ENCODE measurements at regions not wholly inside any gene's neighbourhood (a gene's known extent, or its start where the extent isn't known, plus 50 kb on each side); places are given as distances from the start of the nearest gene placed in this dataset.
"Not testable (repeated sequence)": the region's sequence is repeated elsewhere in the genome, so short reads cannot be mapped to it uniquely, and the experiment has no call there.

DNA sequence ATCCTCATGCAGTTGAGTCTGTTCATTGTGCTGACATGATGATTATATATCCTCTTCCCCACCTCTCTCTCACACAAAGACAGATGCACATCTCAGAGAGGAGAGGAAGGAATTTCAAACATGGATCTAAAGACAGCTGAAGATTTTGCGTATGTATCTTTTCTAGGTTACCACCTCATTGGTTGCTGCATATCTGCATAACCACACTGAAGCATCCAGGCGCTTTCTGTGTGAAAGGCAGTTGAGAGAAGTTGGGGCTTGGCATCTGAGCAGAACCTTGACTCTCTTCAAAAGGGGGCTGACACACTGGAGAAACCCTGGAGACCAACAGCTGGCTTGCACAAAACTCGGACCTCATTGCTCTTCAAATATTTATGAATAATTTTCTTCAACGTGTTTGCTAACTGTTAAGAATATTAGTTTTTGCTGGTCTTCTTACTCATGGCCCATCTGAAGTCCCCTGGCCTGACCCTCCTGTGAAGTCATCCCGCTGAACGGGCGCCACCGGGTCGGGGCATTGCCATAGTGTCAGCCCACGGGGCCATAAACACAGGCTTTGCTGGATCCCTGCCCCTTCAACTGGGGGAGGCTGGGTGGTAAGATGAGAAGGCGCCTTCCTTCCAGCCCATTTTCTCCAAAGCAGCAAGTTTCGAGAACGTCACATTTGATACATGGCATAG is 593.2 kb upstream of the CLINT1 start:
- no peak for DNase-seq (ENCODE audit: extremely low read depth in 1 of 2, low read depth in 1 of 2)

DNA sequence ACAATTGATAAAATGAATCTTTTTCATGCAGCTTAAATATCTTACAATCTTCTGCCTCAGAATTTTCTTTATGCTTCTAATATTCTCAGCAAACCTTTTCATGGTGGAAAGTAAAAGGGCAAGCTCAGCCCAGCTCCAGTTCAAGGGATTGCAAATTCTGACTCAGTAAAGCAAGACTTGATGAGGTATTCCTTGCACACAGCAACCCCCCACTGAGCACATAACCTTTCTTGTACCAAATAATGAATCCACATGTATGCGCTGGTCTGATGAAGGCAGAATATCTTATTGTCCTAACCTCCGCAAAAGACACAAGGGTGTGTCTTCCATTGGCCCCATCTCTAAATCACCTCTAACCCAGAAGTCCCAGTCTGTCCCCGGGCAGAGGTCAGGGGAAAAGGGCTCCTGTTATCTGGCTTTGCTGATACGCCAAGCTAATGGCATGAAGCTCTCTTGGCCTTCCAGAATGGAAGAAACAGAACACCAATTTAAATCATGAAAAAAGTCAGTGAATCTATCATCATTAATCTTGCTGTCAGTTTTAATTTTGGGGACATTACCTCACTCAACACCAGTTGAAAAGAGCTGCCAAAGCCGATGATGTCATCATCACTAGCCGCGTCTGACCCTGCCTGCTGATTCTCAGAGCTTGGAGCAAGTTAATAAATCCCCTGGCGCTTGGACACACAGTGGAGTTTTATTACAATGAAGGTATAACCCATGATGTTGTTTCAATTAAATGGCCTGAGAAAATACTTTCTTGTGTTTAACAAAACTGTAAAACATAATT is 592.5 kb upstream of the CLINT1 start:
- no peak for DNase-seq (ENCODE audit: extremely low read depth in 1 of 2, low read depth in 1 of 2)

DNA sequence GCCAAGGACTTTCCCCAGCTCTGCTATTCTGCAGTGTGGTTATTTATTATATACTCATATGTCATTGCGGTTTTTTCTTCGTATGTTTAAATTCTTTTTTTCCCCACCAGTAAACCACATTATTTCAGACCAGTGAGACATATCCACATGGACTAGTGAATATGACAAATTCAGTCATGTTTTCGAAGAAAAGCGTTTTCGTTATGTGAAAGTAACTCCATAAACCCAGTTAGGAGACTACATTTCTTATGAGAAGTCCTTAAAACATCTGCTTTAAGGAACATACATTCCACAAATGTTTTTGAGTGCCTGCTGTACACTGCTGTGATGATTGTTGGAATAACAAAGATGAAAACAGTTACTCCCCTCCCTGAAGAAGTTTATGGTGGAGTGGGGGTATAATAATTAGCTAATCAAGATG is 591.8 kb upstream of the CLINT1 start:
- no peak for DNase-seq (ENCODE audit: extremely low read depth in 1 of 2, low read depth in 1 of 2)

DNA sequence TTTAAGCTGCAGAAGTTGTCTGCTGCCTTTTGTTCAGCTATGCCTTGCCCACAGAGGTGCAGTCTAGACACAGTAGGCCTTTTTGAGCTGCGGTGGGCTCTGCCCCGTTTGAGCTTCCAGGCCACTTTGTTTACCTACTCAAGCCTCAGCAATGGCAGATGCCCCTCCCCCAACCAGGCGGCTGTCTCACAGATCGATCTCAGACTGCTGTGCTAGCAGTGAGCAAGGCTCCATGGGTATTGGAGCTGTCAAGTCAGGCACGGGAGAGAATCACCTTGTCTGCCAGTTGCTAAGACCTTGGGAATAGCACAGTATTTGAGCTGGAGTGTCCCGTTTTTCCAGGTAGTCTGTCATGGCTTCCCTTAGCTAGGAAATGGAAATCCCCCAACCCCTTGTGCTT is 587.8 kb upstream of the CLINT1 start:
- not testable (repeated sequence) for DNase-seq (ENCODE audit: extremely low read depth in 1 of 2, low read depth in 1 of 2)

DNA sequence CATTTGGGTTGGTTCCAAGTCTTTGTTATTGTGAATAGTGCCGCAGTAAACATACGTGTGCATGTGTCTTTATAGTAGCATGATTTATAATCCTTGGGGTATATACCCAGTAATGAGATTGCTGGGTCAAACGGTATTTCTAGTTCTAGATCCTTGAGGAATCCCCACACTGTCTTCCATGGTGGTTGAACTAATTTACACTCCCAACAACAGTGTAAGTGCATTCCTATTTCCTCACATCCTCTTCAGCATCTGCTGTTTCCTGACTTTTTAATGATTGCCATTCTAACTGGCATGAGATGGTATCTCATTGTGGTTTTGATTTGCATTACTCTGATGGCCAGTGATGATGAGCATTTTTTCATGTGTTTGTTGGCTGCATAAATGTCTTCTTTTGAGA is 580.3 kb upstream of the CLINT1 start:
- DNase-seq (ENCODE audit: extremely low read depth in 1 of 2, low read depth in 1 of 2) = not testable (repeated sequence)

DNA sequence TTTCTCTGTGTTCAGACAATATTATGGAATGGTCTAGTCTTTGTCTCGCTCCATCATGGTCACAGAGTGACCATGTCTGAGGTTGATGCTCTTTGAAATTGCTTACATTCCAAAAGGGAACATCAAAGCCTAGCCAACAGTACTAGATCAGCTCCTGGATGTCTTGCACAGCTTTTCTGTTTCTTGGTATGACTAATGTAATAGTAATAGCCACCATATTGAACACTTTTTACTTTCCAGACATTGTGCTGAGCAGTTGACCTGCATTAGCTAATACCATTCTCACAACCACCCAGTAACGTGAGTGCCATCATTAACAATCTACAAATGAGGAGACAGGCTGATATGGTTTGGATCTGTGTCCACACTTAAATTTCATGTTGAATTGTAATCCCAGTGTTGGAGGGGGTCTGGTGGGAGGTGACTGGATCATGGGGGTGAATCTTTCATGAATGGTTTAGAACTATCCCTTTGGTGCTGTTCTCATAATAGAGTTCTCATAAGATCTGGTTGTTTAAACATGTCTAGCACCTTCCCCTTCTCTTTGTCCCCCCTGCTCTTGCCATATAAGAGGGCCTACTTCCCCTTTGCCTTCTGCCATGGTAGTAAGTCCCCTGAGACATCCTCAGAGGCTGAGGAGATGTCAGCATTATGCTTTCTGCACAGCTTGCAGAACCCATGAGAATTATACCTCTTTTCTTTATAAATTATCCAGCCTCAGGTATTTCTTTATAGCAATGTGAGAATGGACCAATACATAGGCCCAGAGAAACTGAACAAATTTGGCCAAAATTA is 577.5 kb upstream of the CLINT1 start:
- no peak for DNase-seq (ENCODE audit: extremely low read depth in 1 of 2, low read depth in 1 of 2)

DNA sequence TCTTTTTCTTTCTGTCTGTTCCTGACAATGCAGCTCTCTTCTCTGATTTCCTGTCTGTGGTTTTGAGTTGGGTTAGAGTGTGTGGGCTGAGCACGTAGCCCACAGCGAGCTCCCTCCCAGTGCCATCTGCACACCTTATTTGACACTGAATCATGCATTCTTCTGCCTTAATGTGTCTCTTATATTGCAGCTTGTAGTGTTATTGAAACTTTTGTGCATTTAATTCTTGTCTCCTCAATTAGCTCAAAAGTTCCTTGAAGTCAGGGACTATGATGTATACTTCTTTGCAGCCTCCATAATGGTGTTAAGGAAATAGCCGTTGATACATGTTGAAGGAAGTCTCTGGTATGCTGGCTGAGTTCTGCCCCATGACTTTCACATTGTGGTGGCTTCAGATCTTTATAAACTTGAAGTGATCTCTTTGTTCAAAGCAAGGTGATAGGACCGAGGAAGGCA is 576.2 kb upstream of the CLINT1 start:
- DNase-seq (ENCODE audit: extremely low read depth in 1 of 2, low read depth in 1 of 2) = peak in 1 of 2 donors; percentile 13

DNA sequence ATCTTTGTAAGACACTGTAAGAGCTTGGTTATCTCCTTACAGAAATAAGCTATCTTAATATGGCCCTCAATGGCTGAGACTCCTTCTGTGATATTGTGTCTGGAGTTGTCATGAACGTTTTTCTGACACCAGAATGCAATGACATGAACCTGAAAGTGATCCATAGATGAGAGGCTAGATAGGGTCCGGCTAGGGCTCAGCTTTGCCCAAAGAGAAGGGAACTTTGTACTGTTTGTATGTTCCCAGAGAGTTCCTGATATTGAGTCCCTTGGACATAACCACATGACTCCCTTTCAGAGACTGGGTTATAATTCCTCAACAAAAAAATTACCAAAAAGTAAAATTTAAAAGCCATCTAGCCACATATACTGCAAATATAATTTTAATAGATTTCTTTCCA is 575.8 kb upstream of the CLINT1 start:
- no peak for DNase-seq (ENCODE audit: extremely low read depth in 1 of 2, low read depth in 1 of 2)

DNA sequence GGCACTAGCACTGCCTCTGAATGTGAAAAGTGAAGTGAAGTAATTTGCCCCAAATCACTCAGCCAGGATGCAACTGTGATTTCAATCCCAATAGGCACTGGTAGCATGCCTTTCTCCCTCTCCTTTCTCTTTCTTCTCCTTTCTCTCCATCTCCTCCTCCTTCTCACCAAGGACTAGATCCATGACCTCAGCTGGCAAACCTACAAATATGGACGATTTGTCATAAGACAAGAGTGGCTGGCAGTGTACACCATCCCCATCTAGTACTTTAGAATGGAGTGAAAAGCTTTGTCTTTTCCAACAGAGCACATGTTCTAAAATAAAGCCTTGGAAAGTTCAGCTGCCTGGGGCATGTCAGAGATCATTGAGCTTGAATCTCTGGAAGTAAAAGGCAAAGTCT is 574.7 kb upstream of the CLINT1 start:
- no peak for DNase-seq (ENCODE audit: extremely low read depth in 1 of 2, low read depth in 1 of 2)

DNA sequence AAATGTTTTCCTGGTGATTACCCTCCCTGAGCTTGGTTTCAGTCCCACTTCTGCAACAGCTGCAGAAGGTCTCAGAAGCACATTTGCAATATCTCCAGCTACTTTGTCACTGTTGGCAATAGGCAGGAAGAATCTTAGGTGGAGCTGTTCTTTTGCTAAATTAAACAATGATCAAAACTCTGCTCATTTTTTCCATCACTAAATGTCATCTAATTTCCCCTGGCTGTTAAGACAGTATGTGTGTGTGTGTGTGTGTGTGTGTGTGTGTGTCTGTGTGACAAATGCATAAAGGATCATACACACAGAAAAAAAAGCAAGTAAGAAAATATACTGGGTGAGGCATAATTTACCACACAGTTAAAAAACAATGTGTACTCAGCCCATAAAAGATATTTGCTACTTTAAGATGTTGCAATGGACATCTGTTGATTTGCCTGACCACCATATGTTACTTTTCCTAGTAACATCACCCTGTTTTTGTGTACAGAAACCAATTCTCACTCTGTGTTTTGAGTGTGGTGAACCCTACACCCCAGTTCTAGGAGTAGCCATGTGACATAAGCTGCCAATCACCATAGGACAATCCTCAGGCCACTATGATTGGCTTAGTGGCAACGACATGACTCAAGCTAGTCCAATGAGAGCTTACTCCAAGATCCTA is 572.6 kb upstream of the CLINT1 start:
- no peak for DNase-seq (ENCODE audit: extremely low read depth in 1 of 2, low read depth in 1 of 2)

DNA sequence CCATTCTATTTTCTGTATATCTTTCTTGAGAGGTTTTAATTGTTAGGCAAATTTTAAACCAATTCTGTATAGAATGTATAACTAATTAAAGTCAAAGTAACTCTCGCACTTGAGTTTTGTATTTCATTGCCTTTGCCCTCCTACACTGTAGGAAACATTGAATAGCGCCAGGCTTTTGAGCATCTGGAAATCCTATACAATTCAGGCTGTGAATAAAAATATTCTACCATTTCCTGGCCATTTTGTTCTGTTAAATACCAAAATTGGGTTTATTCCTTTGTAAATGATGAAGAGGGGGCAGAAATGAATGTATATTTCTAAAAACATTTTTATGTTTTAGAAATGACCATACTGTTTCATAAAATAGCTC is 571.8 kb upstream of the CLINT1 start:
- no peak for DNase-seq (ENCODE audit: extremely low read depth in 1 of 2, low read depth in 1 of 2)

DNA sequence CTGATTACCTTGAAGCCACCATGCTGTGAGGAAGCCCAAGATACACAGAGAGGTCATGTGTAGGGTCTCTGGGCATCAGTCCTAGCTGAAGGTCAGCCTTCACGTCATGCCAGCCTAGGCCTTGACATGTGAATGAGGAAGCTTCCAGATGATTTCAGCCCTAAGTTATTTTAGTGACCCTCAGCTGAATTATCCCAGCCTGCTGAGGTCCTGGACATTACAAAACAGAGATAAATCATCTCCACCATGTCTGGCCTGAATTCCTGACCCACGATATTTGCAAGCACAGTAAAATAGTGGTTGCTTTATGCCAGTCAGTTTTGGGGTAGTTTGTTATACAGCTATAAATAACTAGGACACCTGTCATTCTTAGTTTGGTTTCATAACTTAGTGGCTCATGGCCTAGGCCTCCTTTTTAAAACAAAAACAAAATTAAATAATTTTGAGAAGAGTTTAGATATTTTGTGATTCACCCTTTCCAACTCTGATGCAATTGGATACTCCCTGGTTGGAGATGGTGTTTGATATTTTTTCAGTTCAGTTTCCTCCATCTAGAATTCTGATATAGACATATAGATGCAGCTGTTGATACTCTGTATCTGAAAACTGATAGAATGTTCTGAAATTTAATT is 571.3 kb upstream of the CLINT1 start:
- no peak for DNase-seq (ENCODE audit: extremely low read depth in 1 of 2, low read depth in 1 of 2)

DNA sequence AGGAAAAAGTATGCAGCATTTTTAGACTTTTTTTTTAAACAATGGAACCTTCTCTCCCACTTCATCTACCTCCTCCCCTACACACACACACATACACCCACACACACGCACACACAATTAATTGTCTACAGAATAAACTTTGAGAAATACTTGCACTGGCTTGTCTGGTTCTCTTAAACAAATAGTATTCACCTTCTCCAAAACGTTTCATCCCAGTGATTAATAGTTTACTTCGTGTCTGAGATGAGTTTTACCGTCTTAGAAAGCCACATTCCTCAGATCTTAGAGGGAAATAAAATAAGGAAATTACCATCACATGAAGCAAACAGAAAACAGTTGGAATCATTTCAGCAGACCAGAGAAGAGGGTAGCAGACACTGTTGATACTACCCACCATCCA is 570.6 kb upstream of the CLINT1 start:
- no peak for DNase-seq (ENCODE audit: extremely low read depth in 1 of 2, low read depth in 1 of 2)

DNA sequence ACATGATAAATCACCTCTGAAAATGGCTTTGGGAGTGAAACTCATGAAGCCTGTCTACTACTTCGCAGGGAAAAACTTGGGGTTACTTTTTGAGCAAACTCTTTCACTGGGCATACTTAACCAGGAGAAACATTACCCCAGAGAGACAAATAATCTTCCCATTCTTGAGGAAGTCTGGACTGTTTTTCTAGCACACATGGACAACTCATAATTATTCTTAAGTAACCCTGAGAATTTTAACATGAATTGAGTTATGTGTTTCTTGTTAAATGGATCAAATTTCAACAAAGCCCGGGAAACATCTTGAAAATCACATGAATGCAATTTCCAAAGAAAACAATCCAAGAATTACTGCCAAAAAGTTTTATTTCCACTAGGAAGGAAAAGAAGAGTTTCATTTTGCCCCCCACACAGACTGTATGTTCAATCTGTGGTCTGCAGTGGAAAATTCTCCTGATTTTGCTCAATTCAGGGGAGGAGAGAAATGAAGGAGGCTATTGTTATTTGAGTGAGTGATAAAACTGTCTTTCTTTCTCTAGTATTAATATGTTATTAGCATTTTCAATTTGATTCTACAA is 564.8 kb upstream of the CLINT1 start:
- no peak for DNase-seq (ENCODE audit: extremely low read depth in 1 of 2, low read depth in 1 of 2)

DNA sequence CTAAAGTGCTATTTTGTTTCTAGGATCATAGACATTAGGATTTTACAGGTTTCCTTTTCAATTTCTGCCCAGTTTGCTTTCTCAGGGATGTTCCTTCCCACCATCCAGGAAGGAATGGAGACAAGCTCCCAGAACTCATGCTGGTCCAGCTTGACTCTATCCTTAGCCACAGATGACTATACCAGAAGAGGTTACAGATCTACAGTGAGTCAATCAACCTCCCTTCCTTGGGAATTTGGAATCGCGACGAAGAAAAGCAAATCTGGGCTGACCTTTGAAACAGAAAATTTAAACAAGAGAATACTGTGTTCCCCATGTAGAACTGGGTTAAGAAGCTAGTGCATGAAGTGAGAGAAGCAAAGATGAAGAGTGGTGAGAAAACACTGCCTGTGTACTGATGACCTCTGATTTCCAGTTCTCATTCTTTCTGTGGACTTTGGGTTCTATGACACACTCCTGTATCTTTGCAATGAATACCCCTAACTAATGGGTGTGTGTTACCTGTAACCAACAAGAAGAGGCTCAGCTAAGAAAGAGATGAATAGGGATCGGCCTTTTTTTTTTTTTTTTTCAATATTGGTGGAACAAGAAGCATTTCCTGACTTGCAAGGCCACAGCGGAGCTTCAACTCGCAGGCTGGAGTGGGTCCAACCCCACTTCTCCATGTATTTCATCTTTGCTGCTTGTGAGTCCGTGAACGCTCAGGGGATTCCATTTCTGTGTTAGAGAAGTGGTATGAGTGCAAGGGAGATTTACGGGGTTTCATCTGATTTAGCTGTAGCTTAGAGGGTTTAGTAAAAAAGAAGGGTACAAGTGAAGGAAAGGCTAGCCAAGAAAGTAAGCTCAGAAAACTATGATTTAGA is 563.9 kb upstream of the CLINT1 start:
- no peak for DNase-seq (ENCODE audit: extremely low read depth in 1 of 2, low read depth in 1 of 2)

DNA sequence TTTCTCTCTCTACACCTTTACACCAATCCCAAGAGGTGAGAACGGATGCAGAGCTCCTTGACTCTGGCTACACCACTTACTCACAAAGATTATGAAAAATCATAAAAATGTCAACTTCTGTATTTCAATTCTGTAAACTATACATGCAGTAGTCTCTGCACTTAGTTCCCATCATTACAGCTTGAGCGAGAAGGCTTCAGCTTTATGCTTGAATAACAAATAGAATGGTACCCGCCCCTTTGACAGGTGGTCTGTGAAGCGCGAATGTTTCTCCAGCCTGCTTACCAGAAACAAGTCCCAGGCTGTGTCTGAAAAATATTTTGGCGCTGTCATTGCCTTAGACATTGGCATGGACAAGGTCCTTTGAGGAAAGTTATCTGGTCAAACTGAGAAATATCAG is 562.4 kb upstream of the CLINT1 start:
- no peak for DNase-seq (ENCODE audit: extremely low read depth in 1 of 2, low read depth in 1 of 2)

DNA sequence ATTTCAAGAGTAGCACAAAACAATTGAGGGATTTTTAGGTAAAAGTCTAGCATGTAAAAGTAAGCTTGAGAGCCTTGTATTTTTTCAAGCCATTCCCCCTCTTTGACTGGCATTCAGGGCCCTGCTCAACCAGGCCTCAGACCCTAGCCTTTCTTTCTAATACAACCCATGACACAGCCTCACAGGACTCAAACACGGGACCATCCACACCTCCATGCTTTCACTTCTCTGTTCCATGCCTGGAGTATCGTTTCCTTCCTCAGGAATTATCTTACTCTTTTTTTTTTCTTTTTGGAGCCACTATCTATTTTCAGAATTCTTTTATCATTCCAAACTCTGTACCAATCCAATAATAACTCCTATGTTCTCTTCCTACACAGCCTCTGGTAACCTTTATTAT is 560.2 kb upstream of the CLINT1 start:
- no peak for DNase-seq (ENCODE audit: extremely low read depth in 1 of 2, low read depth in 1 of 2)

DNA sequence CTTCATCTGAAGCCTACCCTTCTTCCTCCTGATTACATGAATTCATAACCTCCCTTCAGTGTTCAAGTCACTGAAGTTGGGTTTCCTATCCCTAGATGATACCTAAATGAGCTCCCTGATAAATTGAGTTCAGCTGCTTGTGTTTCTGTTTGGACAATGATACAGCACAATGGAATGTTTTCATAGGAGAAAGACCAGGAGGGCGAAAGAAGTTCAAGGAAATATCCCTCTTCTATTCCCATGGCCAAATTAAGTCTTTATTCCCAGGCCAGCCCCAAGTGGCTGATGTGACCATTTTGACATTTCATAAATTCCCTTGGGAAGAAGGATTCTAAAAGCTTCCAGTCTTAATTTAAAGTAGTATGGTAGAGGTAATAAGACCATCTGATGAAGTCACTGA is 555.8 kb upstream of the CLINT1 start:
- no peak for DNase-seq (ENCODE audit: extremely low read depth in 1 of 2, low read depth in 1 of 2)

DNA sequence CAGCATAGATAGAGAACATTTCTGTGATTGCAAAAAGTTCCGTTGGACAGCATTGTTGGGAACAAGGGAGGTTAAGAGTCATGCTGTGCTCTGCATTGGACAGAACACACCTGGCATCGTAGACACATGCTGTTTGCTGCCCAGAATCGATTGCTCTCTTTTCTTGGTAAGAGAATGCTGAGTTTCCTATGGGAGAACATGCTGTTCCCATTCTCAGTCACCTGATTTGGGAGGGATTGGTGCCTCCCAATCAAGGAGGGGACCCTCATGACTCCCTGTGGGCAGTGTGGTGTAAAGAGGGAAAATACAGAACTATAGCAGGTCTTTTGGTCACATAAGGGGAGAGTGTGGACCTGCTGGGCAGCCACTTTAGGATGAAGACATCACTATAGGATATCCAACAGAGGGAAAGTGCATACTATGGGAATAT is 555.4 kb upstream of the CLINT1 start:
- no peak for DNase-seq (ENCODE audit: extremely low read depth in 1 of 2, low read depth in 1 of 2)

Data from stimulated activated CD8-positive, alpha-beta memory T cell treated with anti-CD3 and anti-CD28 coated beads, Interleukin-7, amount 100 ng/mL, for 48 hours (primary cell).